GM18519 (cell line): ENCODE measurements at regions not wholly inside any gene's neighbourhood (a gene's known extent, or its start where the extent isn't known, plus 50 kb on each side); places are given as distances from the start of the nearest gene placed in this dataset.

Experiments used
- ATAC-seq: cut with Tn5 transposase; IDR thresholded peaks from one replicate; pipeline ENCODE4 v1.9.1; 2021; ENCODE audit warnings: mild to moderate bottlenecking, moderate library complexity; ENCODE audit not compliant: unreplicated experiment, low FRiP score

DNA sequence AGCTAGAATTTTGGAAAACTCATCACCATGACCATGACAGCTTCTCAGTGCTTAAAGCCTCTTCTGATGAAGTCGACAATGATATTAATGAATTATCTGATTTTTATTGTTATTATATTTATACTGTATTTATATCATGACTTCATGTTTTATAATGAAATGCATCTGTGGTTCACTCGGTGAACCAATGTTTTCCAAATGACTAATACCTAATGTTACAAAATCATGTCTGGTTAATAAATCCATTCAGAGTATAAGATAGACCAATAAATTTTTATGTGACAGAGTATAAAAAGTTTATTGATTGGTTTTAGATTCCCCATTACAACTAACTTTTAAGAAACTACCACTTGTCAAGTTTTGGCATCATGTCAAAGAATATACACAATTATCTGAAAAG, 416.5 kb downstream of the MLLT3 start:
- ATAC-seq: no peak

DNA sequence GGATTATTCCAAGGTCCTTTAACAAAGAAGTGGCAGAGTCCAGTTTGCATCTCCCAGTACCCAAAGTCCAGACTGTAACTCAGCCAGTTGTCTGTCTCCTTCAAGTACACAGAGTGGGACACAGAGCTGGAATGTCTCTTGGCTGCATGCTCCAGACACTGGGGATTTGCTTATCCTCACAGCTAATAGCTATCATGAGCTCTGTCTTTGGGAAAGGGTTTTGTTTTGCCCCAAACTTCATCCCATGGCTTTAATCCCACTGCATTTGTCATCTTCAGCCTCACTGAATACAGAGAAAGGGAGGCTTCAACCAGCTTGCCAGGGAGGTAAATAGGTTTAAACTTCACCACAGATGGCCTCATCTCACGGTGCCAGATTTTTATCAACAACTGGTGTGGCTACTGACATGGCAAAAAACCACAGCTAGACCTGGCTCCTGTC, 412.2 kb upstream of the SLC24A2 start:
- ATAC-seq: no peak

DNA sequence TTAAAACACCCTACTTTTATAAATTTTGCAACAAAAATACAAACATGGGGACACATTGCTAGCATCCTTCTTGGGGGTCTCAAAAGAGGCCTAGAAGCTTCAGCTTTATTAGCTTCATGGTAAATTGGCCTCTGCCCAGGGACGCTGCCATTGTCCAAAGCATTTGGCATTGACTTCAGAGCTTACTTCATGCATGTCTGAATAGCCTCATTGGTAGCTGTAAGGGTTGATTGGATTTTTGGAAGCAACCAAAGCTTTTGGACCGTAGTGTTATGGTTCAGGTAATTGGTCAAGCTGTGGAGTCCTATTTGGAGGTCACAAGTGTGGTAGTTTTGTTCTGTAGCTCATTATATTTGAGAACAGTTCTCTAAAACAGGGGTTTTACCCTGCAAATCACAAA, 411.7 kb upstream of the SLC24A2 start:
- no peak for ATAC-seq

DNA sequence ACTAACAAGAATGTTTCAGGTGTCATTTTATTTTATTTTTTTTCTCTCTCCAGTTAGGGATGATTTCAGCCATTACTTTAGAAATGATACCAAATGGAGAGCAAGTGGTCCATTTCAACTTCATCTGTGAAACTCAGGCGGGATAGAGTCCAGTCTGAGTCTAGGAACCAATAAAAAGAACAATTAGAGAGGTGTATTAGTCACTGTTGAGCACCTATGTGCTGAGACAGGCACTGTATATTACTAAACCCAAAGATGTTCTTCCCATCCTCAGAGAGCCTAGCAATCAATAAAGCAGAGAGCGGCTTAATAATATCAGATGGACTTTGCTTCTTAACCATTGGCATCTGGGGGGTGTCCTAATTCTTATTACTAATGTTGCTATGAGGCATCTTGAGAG, 410.3 kb upstream of the SLC24A2 start:
- ATAC-seq: no peak

DNA sequence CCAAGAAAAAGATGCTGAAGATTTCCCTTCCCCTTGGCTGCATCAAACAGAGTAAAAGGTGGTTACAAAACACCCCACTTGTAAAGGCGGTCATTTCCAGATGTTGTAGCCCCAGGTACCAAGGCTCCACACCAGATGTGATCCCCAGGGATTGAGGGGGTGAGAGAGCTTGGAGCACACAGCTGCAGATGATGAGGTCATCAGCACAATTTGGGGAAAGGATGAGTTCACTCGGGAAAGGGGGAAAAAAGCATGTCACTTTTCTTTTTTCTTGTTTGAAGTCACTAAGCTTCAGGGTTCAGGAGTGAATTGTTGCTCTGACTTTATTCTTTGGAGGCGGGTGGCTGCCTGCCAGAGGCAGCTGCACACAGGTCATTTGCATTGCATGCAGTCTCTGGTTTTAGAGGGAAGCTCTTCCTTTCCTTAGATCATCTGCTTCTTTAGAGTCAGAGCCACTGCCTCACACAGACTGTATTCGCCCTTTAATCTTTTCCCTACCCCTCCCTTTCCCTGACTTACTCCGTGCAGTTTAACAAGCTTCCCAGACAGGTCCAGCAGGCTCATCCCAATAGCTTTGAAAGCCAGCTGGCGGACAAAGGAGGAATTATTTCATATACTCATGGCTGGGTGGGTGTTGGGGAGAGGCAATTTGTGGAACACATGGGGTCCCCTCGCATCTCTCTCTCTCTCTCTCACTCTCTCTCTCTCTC, 409.3 kb upstream of the SLC24A2 start:
- ATAC-seq: peak; percentile 49

DNA sequence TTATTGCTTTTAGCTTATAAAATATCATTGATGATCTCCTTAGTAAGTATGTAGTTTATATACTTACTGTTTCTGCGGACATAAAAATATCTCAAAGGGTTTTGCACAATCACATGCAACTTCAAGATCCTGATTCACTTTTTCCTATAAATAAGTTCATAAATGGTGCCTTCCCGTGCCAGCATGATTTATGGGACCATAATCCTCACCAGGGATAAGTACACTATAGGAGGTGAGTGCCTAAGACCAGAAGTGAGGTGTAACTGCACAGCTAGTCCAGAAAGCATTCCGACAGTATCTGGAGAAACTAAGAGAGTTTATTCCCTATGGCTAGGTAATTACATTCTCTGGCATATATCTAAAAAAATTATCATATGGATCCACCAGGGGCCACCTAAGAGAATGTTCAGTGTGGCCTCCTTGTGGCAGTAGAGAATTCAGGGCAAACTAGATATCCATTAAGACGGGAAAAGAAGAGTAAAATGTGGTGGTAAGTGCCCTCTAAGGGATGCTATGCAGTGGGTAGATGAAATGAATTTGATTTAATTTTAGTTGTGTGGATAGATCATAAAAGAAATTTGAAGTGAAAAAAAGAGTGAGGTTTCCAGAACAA, 402.5 kb upstream of the SLC24A2 start:
- no peak for ATAC-seq

DNA sequence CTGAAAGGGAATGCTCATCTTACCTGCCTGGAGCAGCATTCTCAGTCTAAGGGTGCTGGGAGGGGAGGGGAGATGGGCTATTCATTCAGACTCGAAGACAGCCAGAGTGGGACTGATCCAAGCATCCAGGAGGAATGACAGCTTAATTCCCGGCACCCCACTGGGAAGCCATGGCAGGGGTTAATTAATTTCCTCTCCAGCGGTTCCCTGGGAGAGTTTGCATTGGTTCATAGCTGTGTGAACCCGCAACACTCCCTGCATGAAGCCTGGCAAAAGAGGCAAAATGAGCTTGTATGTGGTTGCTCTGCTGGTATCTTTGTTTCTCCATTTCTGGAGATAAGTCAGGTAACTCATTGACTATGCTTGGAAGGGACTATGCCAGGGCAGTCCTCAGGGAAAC, 401.0 kb upstream of the SLC24A2 start:
- ATAC-seq: no peak

DNA sequence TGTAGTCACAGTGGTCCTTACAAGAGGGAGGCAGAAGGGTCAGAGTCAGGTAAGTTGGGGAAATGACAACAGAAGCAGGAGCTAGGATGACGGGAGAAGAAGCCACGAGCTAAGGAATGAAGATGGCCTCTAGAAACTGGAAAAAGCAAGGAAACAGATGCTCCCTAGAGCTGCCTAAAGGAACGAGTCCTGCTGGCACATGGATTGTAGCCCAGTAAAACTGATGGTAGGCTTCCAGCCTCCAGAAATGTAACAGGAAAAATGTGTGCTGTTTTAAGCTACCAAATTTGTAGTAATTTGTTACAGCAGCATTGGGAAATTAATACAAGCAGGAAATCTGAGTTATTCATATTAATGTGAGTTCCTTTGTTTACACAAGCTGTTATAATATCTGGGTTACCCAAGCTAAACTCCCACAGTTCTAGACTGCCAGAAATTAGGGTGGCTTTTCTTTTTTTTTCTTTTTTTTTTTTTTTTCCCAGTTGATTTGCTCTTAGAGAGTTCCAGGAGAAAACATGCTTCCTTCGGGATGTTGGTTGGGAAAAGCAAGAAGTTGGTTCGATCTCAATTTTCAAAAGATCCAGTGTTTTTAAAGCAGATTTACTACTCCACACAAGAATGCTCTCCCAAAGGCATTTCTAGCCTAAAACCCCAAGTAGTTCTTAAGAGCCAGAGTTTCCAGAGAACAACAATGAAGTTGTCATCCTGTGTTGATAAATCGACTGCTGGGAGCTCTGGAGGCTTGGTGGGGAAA, 400.0 kb upstream of the SLC24A2 start:
- ATAC-seq: no peak

DNA sequence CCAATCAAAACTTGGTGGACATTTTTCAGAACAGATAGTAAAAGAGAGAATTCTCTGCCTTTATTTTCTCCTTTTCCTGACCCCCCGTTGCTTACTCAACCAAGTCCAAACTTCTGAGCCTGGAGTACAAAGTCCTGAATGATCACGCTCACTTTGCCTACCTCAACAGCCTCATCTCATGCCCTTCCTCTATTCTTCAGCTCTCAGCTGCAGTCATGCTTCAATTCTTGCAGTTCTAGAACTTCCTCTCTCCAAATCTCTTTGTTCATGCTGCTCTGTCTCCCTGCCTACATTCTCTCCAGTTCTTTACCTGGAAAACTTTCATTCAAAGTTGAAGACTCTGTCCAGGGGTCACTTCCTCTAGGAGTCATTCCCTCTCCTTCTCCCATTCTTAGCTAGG, 398.5 kb upstream of the SLC24A2 start:
- no peak for ATAC-seq

DNA sequence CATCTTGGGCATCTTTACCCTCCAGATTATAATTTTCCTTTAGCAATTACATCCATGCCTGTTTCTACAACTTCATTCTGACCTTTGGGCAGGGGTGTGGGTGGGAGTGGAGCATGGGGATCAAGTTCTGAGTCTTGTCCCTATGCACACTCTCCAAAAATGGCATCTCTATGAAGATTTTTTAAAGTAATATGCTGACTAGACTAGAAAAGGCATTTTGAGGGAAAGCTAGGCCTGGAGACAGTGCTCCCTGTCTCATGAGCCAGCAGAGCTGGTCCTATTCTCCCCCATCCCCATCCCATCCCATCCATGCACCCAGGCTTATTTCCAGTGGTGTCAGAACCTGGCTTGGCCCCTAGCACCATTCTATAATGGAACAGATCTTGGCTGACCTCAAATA, 398.0 kb upstream of the SLC24A2 start:
- no peak for ATAC-seq

DNA sequence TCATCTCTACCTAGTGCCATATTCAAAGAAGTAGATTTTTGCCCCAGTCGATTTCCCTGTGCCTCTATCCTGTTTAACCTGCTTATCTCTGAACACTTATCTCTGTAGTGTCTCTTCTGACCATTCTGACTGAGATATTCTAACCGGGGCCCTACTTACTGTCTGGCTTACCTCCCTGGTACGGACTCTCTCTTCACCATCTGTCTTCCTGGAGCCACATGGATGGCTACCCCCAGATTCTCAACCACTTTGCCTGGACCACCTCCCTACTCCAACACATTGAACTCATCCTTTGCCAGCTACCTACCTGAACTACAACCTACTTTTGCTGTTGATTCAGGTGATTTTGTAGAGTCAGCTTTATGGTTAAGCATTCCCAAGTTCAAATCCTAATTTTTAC, 397.4 kb upstream of the SLC24A2 start:
- no peak for ATAC-seq

DNA sequence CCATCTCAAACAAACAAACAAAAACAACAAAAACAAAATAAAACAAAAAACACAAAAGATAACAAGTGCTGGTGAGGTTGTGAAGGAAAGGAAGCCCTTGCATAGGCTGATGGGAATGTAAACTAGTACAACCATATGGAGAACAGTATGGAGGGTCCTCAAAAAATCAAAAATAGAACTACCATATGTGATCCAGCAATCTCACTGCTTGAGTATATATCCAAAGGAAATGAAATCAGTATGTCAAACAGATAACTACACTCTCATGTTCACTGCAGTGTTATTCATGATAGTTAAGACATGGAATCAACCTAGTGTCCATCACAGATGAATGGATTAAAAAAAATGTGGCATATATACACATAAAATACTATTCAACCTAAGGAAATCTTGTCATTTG, 395.7 kb upstream of the SLC24A2 start:
- ATAC-seq: no peak

DNA sequence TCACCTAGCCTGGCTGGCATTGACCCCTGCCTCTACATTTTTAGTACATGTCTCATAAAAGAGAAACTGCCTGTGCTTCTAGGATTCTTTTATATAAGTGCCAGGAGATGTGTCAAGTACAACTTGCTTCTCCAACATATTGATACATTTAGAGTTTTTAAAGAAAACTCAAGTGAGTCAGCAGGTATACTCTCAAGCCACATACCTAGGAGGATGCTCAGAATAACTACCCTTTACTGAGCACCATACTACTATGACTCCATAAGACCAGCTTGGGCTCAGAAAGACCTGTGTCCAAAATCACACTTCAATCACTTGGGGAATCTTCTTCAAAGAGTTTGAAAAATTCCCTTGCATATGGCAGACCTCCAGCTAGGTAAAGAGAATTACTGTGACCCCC, 389.8 kb upstream of the SLC24A2 start:
- no peak for ATAC-seq

DNA sequence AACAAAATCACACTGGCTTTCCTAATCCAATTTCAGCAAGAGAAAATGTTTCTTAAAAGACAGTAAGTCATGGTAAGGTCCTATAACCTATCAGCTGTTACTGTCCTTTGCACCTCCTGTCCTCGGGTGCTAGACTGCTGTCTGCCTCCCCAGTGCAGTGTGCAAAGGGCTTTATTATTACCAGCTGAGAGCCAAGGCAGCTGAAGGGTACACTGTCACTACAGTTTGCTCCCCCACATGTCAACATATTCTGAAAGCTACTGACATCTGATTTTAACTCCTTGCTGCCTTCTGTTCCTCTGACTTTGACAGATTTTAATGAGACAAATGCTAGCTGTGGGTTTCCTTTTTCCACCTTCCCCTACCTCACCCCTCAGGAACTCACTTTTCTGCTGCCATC, 389.4 kb upstream of the SLC24A2 start:
- no peak for ATAC-seq

DNA sequence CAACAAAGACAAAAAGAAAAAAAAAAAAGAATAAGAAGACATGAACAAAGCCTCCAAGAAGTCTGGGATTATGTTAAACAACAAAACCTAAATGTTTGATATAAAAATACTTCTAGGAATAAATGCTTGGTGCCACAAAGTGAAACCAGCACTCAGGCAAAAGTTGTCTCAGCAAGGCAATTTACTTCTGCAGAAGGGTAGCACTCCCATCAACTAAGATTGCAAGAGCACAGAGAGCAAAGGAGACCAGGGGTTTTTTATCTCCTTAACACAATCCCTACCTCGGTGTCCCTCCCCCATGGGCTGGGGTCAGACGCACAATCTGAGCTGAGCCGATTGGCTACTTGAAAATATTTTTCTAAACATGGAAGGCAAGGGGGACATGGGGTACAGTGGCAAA, 381.3 kb upstream of the SLC24A2 start:
- ATAC-seq: no peak

DNA sequence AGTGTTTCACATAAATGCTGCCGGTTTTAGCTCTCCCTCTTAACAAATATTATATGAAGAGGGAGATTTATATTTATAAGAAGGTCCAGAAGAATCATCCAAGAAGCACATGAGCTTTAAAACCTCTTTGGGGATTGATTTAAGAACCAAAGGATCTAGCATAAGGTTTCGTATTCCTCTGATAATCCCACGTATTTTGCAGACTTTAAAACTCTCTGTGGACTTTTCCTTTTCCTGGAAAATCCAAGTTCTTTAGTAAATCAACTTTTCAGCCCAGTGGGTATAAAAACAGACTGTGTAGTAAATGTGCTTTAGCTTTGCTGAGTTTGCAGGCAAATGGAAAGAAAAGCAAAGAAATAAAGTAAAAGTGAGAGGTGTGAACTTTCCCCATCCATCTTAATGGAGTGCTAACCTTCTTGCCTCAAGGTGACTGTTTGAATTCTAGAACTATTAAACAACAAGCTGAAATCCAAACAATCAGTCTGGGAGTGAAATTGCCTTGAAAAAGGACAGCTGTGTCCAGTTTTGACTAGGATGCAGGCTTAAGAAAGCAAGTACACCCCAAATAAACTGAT, 363.4 kb upstream of the SLC24A2 start:
- ATAC-seq: no peak

DNA sequence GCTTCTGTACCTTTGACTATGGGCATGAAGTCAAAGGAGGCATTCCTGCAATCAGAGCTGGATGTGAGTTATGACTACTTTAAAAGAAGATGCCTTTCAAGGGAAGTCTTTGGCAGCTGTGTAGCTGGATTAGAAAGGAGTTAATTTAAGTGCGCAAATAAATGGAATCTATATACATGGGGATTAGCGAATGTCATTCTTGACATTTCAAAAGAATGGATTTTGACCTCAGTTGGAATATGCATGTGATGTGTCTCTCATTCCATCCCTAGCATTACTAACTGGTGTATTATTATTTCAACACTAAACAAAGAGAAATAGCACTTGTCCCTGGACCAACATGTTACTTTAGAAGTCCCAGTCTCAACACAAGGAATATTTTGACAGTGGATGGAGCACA, 359.6 kb upstream of the SLC24A2 start:
- ATAC-seq: no peak

DNA sequence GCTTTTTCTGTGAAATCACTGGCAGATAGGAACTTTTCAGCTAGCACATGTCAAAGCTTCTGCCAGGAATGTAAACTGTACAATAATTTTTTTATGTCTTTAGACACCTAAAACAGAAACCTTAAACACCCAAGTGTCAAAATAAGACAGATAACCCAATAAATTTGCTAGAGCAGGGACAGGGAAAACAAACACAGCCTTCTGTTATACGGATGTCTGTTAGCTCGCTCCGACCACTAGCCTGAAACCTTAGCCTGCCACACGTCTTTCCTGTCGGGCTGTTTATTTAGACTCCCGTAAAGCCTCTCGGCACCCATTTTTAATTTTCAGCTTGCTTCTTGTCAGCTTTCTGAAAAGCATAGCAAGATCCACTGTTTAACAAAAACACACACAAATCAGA, 355.4 kb upstream of the SLC24A2 start:
- no peak for ATAC-seq

DNA sequence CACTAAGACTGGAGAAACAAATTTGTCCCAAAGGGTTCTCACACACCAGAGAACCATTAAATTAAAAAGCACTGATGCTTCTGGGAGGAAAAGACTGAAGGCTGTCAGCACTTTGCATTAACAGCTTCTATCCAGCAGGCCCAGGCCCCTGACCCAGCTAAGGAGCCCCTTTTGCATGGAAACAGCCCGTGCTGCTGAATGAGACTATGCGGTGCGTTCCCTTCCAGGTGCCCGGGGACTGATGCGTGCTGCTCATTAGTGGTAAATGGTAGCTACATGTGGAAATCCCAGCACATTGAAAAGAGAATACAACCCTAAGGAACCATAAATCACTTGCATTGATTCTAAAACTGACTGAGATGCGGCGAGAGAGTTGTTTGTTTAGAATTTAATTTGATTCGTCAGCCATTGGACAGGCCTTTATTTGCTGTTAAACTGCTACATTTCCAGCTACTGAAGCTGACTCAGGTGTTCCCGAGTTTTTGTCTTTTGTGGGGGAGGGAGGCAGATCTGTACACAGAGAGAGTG, 351.0 kb upstream of the SLC24A2 start:
- no peak for ATAC-seq

DNA sequence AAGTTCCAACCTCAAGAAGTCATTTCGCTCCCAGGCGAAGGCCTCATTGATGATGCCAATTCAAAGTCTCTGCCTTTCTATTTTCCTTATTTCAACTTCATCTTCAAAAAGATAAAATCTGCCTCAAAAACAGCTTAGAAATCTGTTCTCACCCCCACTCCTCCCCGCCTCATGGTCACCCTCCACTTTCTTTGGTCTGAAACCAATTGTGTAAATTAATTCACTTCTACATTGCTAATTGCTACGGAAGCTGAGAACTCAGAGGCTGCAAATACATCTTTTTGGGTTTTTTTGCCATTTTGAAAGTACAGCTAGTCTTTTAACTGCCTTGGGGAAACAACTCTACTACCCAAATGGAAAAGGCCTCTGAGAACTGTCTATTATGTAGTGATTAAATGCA, 350.0 kb upstream of the SLC24A2 start:
- ATAC-seq: no peak

DNA sequence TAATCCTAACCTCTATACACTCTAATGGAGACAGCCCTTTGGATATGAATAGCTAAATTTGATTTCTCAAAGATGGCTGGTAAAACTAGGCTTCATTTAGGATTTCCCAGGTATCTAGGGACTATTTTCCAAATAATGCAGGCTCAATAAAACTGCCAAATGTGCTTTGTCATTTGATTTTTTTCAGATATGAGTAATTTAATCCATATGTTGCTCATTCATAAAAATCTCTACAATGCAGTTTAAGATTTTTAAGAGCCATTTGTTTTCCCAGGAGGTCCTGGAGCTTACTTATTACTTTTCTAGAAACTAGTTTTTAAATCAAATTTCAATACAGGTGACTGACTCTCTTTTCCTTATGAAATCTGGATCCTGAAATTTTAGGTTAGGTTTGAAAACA, 349.3 kb upstream of the SLC24A2 start:
- ATAC-seq: no peak
